ENCODE measurements at regions not wholly inside any gene's neighbourhood (a gene's known extent, or its start where the extent isn't known, plus 50 kb on each side); places are given as distances from the start of the nearest gene placed in this dataset.

GRCh38 chr10:58892031-58892531, 284.4 kb upstream of the PHYHIPL start:
- TF ChIP-seq CTCF (IDR thresholded peaks at IDR 0.05; ENCODE audit: insufficient read depth, low read depth, low read length), result no peak
- no peak overlapping the region for H3K4me3 ChIP-seq (ENCODE audit: low read depth, low read length)
- H3K36me3 ChIP-seq (ENCODE audit: control insufficient read depth, insufficient read depth, low read length), result no peaks in the 10 kb centered on the region
- no peak for DNase-seq (ENCODE audit: low read depth)
- POLR2A ChIA-PET, result no interaction called here
- CTCF ChIA-PET, result no interaction called here
- no peaks in the 10 kb centered on the region for H3K27me3 ChIP-seq (ENCODE audit: control insufficient read depth, insufficient read depth, low read length)

GRCh38 chr10:58894929-58895328, 281.5 kb upstream of the PHYHIPL start:
- POLR2A ChIA-PET, result no interaction called here
- no peak for TF ChIP-seq CTCF (IDR thresholded peaks at IDR 0.05; ENCODE audit: insufficient read depth, low read depth, low read length)
- CTCF ChIA-PET, result interaction anchor here (0.7 kb wide), 1 partner anchor 717 kb away, joined by 4 read pairs; no protein-coding TSS in a partner anchor
- Histone ChIP-seq H3K27me3 (ENCODE audit: control insufficient read depth, insufficient read depth, low read length) (no peaks in the 10 kb centered on the region), H3K36me3 (ENCODE audit: control insufficient read depth, insufficient read depth, low read length) (no peaks in the 10 kb centered on the region), H3K4me3 (ENCODE audit: low read depth, low read length) (no peak overlapping the region)
- DNase-seq (ENCODE audit: low read depth), result no peak

- Histone ChIP-seq H3K27me3 (ENCODE audit: control insufficient read depth, insufficient read depth, low read length) (no peaks in the 10 kb centered on the region), H3K4me3 (ENCODE audit: low read depth, low read length) (no peak overlapping the region), H3K36me3 (ENCODE audit: control insufficient read depth, insufficient read depth, low read length) (no peaks in the 10 kb centered on the region)
- ChIA-PET POLR2A (no interaction called here), CTCF (no interaction called here)
- no peak for DNase-seq (ENCODE audit: low read depth)
- no peak for TF ChIP-seq CTCF (IDR thresholded peaks at IDR 0.05; ENCODE audit: insufficient read depth, low read depth, low read length)
These were observed 280.2 kb upstream of the PHYHIPL start for GRCh38 chr10:58896229-58896628.

GRCh38 chr10:58897236-58897635, 279.2 kb upstream of the PHYHIPL start:
- Histone ChIP-seq H3K27me3 (ENCODE audit: control insufficient read depth, insufficient read depth, low read length) (no peaks in the 10 kb centered on the region), H3K4me3 (ENCODE audit: low read depth, low read length) (no peak overlapping the region), H3K36me3 (ENCODE audit: control insufficient read depth, insufficient read depth, low read length) (no peaks in the 10 kb centered on the region)
- CTCF ChIA-PET, result interaction anchor here (0.6 kb wide), 1 partner anchor 171 kb away, joined by 3 read pairs; no protein-coding TSS in a partner anchor
- TF ChIP-seq CTCF (IDR thresholded peaks at IDR 0.05; ENCODE audit: insufficient read depth, low read depth, low read length), result no peak
- DNase-seq (ENCODE audit: low read depth), result no peak
- POLR2A ChIA-PET, result no interaction called here

- DNase-seq (ENCODE audit: low read depth), result no peak
- ChIA-PET CTCF (interaction anchor here (0.6 kb wide), 1 partner anchor 171 kb away, joined by 3 read pairs; no protein-coding TSS in a partner anchor), POLR2A (no interaction called here)
- Histone ChIP-seq H3K4me3 (ENCODE audit: low read depth, low read length) (no peak overlapping the region), H3K27me3 (ENCODE audit: control insufficient read depth, insufficient read depth, low read length) (no peaks in the 10 kb centered on the region), H3K36me3 (ENCODE audit: control insufficient read depth, insufficient read depth, low read length) (no peaks in the 10 kb centered on the region)
- no peak for TF ChIP-seq CTCF (IDR thresholded peaks at IDR 0.05; ENCODE audit: insufficient read depth, low read depth, low read length)
These were observed 278.7 kb upstream of the PHYHIPL start for GRCh38 chr10:58897708-58898107.

Data from BJ (cell line).